ENCODE measurements at regions not wholly inside any gene's neighbourhood (a gene's known extent, or its start where the extent isn't known, plus 50 kb on each side); places are given as distances from the start of the nearest gene placed in this dataset.
"Not testable (repeated sequence)": the region's sequence is repeated elsewhere in the genome, so short reads cannot be mapped to it uniquely, and the experiment has no call there.

DNA sequence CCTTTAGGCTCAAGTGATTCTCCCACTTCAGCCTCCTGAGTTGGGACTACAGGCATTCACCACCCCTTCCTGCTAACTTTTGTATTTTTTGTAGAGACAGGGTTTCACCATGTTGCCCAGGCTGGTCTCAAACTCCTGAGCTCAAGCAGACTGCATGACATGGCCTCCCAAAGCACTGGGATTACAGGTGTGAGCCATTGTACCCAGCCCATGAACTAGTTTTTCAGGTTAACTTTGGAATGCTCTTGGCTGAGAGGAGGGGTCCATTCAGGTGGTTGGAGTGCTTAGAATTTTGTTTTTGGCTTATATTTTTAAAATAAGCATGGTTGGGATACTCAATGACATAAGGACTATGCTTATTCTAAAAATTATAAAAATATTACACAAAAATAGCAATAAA is 355.7 kb upstream of the MAGEB16 start:
- Histone ChIP-seq H3K4me1 (ENCODE audit: insufficient read depth, low read length, severe bottlenecking) (peaks cover 3% of the 10 kb centered on the region), H3K79me2 (ENCODE audit: insufficient read depth, low read length) (no peaks in the 10 kb centered on the region), H3K9me3 (ENCODE audit: low read length) (no peaks in the 10 kb centered on the region), H3K4me2 (ENCODE audit: low read length) (no peak overlapping the region), H2AFZ (ENCODE audit: low read length) (no peak overlapping the region), H3K9me2 (ENCODE audit: low read depth, low read length) (no peaks in the 10 kb centered on the region), H3K4me3 (ENCODE audit: low read depth, low read length, poor library complexity, severe bottlenecking) (no peak overlapping the region), H3K36me3 (ENCODE audit: insufficient read depth, low read length) (no peaks in the 10 kb centered on the region), H3K27me3 (ENCODE audit: insufficient read depth, low read length) (no peaks in the 10 kb centered on the region), H3F3A (ENCODE audit: insufficient read depth, low read length) (no peaks in the 10 kb centered on the region), H4K20me1 (ENCODE audit: insufficient read depth, low read length) (no peaks in the 10 kb centered on the region), H3K9ac (ENCODE audit: low read length) (no peak overlapping the region), H3K27ac (ENCODE audit: low read depth, low read length, poor library complexity, severe bottlenecking) (no peak overlapping the region)
- no peak for TF ChIP-seq EZH2 (IDR thresholded peaks at IDR 0.05; ENCODE audit: borderline replicate concordance, low read length)
- TF ChIP-seq, protein P1, sequence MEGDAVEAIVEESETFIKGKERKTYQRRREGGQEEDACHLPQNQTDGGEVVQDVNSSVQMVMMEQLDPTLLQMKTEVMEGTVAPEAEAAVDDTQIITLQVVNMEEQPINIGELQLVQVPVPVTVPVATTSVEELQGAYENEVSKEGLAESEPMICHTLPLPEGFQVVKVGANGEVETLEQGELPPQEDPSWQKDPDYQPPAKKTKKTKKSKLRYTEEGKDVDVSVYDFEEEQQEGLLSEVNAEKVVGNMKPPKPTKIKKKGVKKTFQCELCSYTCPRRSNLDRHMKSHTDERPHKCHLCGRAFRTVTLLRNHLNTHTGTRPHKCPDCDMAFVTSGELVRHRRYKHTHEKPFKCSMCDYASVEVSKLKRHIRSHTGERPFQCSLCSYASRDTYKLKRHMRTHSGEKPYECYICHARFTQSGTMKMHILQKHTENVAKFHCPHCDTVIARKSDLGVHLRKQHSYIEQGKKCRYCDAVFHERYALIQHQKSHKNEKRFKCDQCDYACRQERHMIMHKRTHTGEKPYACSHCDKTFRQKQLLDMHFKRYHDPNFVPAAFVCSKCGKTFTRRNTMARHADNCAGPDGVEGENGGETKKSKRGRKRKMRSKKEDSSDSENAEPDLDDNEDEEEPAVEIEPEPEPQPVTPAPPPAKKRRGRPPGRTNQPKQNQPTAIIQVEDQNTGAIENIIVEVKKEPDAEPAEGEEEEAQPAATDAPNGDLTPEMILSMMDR (IDR thresholded peaks at IDR 0.05; ENCODE audit: low read length), result no peak

DNA sequence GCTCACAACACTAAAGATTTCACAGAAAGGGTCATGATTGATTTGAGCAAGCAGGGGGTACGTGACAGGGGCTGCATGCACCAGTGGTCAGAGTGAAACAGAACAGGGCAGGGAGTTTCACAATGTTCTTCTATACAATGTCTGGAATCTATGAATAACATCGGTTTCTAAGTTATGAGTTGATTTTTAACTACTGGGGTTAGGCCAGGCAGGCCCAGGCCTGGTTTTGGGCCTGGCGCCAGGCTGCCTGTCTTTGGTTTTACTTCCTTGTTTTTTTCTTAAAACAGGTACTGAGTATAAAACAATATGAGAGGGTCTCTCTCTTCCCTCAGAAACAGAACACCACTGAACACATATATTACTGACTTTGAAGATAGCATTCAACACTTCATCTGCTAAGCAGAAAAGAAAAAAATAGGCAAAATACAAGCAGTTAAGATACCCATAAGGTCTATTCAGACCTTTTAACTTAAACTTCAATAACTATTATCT is 355.0 kb upstream of the MAGEB16 start:
- not testable (repeated sequence) for H3K27ac ChIP-seq (ENCODE audit: low read depth, low read length, poor library complexity, severe bottlenecking); H3K9ac ChIP-seq (ENCODE audit: low read length); H3K4me2 ChIP-seq (ENCODE audit: low read length); H3K9me2 ChIP-seq (ENCODE audit: low read depth, low read length); H3K79me2 ChIP-seq (ENCODE audit: insufficient read depth, low read length); H4K20me1 ChIP-seq (ENCODE audit: insufficient read depth, low read length); H3K27me3 ChIP-seq (ENCODE audit: insufficient read depth, low read length); H3F3A ChIP-seq (ENCODE audit: insufficient read depth, low read length); H3K4me3 ChIP-seq (ENCODE audit: low read depth, low read length, poor library complexity, severe bottlenecking); H2AFZ ChIP-seq (ENCODE audit: low read length); H3K36me3 ChIP-seq (ENCODE audit: insufficient read depth, low read length); H3K4me1 ChIP-seq (ENCODE audit: insufficient read depth, low read length, severe bottlenecking); H3K9me3 ChIP-seq (ENCODE audit: low read length)

DNA sequence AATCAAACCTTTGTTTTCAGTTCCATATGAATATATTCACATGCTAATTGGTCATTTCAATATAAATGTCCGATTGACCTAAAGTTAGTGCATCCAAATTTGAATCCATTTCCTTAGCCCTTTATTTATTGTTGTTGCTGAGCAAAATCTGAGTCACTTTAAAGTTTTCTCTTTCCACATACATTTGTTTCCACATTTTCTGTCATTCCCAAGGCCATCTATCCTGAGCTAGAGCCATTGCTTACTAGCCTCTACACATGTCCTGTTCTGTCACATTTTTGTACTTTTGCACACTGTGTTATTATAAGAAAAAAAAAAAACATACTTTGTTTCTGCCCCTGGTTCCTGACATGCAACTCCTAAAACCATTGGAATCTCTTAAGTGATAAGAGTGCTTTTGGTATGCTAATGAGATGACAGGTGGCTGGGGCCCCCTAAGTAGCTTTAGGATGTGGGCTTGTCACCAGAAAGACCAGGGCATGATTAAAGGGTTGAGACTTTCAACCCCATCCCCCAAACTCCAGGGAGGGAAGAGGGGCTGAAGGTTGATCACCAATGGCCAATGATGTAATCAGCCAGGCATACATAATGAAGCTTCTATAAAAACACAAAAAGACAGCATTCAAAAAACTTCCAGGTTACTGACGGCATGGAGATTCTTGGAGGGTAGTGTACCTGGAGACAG is 353.3 kb upstream of the MAGEB16 start:
- Histone ChIP-seq H3K9ac (ENCODE audit: low read length) (no peak overlapping the region), H3K4me3 (ENCODE audit: low read depth, low read length, poor library complexity, severe bottlenecking) (no peak overlapping the region), H3F3A (ENCODE audit: insufficient read depth, low read length) (no peaks in the 10 kb centered on the region), H3K4me2 (ENCODE audit: low read length) (no peak overlapping the region), H3K4me1 (ENCODE audit: insufficient read depth, low read length, severe bottlenecking) (peaks cover 3% of the 10 kb centered on the region), H3K9me3 (ENCODE audit: low read length) (no peaks in the 10 kb centered on the region), H4K20me1 (ENCODE audit: insufficient read depth, low read length) (no peaks in the 10 kb centered on the region), H3K27ac (ENCODE audit: low read depth, low read length, poor library complexity, severe bottlenecking) (no peak overlapping the region), H3K36me3 (ENCODE audit: insufficient read depth, low read length) (no peaks in the 10 kb centered on the region), H3K79me2 (ENCODE audit: insufficient read depth, low read length) (no peaks in the 10 kb centered on the region), H2AFZ (ENCODE audit: low read length) (no peak overlapping the region), H3K9me2 (ENCODE audit: low read depth, low read length) (no peaks in the 10 kb centered on the region), H3K27me3 (ENCODE audit: insufficient read depth, low read length) (no peaks in the 10 kb centered on the region)
- TF ChIP-seq EZH2 (IDR thresholded peaks at IDR 0.05; ENCODE audit: borderline replicate concordance, low read length), result no peak
- TF ChIP-seq, protein P1 (IDR thresholded peaks at IDR 0.05; ENCODE audit: low read length), result no peak

DNA sequence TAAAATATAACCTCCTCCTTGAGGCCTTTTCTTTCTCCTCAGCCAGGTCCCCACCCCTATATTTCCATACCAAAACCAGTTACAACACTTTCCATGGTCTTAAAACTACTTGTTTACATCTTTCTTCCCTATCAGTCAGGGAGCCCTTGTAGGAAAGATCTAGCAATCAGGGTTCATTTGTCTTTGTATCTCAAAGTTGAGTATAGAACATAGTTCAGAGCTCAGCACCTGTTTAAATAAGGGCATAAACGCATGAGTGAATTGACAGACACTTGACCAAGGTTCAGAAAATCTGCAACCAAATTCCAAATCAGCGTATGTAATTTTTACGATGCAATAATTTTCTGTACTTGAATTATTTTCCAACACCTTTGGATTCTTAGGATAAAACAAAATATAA is 352.2 kb upstream of the MAGEB16 start:
- peaks cover 3% of the 10 kb centered on the region for H3K4me1 ChIP-seq (ENCODE audit: insufficient read depth, low read length, severe bottlenecking)
- H3K9me3 ChIP-seq (ENCODE audit: low read length), result no peaks in the 10 kb centered on the region
- no peaks in the 10 kb centered on the region for H3K9me2 ChIP-seq (ENCODE audit: low read depth, low read length)
- H3K27me3 ChIP-seq (ENCODE audit: insufficient read depth, low read length), result no peaks in the 10 kb centered on the region
- no peaks in the 10 kb centered on the region for H4K20me1 ChIP-seq (ENCODE audit: insufficient read depth, low read length)
- no peaks in the 10 kb centered on the region for H3K79me2 ChIP-seq (ENCODE audit: insufficient read depth, low read length)
- no peak overlapping the region for H3K4me2 ChIP-seq (ENCODE audit: low read length)
- TF ChIP-seq, protein P1 (IDR thresholded peaks at IDR 0.05; ENCODE audit: low read length), result no peak
- TF ChIP-seq EZH2 (IDR thresholded peaks at IDR 0.05; ENCODE audit: borderline replicate concordance, low read length), result no peak
- H3K4me3 ChIP-seq (ENCODE audit: low read depth, low read length, poor library complexity, severe bottlenecking), result no peak overlapping the region
- no peak overlapping the region for H3K27ac ChIP-seq (ENCODE audit: low read depth, low read length, poor library complexity, severe bottlenecking)
- no peak overlapping the region for H2AFZ ChIP-seq (ENCODE audit: low read length)
- no peaks in the 10 kb centered on the region for H3F3A ChIP-seq (ENCODE audit: insufficient read depth, low read length)
- H3K9ac ChIP-seq (ENCODE audit: low read length), result no peak overlapping the region
- H3K36me3 ChIP-seq (ENCODE audit: insufficient read depth, low read length), result no peaks in the 10 kb centered on the region
